CD4-positive, alpha-beta T cell treated with Interleukin-2 at 100 ng/mL for 4 hours (primary cell): ENCODE measurements at regions not wholly inside any gene's neighbourhood (a gene's known extent, or its start where the extent isn't known, plus 50 kb on each side); places are given as distances from the start of the nearest gene placed in this dataset.

Experiments
- DNase-seq: peaks from one replicate; pipeline ENCODE4 v3.0.0-alpha.2; 2020; ENCODE audit warnings: low spot score

DNA sequence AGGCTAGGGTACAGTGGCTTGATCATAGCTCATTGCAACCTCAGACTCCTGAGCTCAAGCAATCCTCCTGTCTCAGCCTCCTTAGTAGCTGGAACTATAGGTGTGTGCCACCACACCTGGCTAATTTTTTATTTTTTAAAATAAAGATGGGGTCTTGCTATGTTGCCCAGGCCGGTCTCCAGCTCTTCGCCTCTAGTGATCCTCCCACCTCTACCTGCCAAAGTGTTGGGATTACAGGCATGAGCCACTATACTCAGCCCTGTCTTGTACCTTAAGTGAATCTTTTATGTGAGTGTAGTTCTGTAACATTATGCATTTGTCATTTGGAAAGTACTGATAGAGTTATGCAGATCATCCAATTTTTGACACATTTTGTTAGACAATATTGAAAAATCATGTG is 66.9 kb upstream of the C15orf39 start:
- no peak for DNase-seq

DNA sequence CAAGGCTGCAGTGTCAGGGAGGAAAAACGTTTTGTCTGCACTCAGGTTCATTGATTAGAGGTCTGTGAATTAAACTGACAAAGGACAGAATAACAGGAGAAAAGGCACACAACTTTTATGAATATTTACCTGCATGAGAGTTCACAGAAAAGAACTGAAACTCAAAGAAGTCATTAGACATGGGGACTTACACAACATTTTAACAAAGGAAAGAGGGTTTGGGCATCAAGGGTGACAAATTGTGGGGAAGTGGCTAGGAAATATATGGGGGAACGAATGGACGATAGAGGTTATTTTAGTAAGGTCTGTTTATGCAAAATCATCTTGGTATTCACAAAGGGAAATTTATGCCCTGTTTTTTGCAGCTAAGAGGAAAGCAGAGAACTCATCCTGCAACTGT is 65.6 kb upstream of the C15orf39 start:
- DNase-seq: no peak

GRCh38 chr15:75136758-75137157 is 64.9 kb upstream of the C15orf39 start:
- no peak for DNase-seq

- DNase-seq: no peak
Observed at GRCh38 chr15:75138016-75138999, 63.4 kb upstream of the C15orf39 start.

GRCh38 chr15:75140080-75140879 is 61.4 kb upstream of the C15orf39 start:
- no peak for DNase-seq

DNA sequence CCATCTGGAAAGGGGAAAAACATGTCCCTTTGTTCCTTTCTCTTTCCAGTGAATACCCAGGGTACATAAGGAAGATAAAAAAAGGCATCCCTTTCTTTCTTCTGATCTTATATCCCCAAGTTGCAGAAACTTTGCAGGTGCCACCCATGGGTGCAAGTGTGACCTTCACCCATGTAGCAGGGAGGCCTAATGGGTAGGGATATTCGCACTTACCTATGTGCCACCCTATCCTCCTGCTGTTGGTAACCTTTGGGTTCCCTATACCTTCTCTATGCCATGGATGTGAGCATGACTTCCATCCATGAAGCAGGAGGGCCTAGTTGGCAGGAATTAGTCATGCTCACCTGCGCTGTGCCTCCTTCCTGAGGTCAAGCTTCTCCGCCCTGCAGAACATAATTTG is 59.2 kb upstream of the C15orf39 start:
- DNase-seq: no peak

- DNase-seq: no peak
Observed at GRCh38 chr15:75143738-75144334, 57.8 kb upstream of the C15orf39 start.

DNA sequence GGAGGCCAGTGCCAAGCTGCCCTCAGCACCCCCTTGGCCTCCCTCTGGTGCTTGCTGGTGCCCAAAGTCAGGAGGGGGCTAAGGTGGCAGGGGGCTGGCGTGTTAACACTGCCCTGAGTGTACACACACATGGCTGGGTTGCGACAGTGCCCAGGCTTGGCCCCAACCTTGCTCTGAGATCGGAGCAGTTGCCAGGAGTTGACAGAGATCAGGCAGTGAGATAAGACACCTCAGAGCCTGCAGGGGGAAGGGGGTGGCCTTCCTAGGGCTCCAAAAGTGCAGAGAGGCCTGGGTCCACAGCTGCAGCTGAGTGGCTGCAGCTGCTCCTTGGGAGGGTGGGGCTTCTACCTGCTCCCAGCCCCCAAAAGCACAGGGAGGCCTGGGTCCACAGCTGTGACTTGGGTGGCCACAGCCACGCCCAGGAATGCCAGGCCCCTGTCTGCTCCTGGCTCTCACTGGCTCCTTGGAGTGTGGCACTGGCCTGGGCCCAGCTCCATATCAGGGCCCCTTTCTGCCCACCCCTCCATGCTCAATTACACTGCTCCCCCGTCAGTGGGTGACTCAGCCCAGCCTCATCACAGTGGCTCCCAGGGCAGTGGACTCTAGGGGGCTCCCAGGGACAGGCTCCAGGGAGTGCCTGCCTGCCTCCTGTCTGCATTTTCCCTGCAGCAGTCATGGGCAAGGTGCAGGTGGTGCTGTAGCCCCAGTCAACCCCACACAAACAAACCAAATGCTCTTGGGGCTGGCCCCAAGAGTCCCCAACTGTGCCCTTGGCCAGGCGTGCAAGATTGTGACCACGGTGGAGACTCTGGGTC is 56.4 kb upstream of the C15orf39 start:
- no peak for DNase-seq

- DNase-seq: no peak
Observed at GRCh38 chr15:75148280-75148679, 53.4 kb upstream of the C15orf39 start.

GRCh38 chr15:75149867-75150709 is 51.6 kb upstream of the C15orf39 start:
- no peak for DNase-seq

GRCh38 chr15:75151214-75152128 is 50.2 kb upstream of the C15orf39 start:
- no peak for DNase-seq
